ENCODE measurements at regions not wholly inside any gene's neighbourhood (a gene's known extent, or its start where the extent isn't known, plus 50 kb on each side); places are given as distances from the start of the nearest gene placed in this dataset.

GRCh38 chr4:165714650-165715049, 158.4 kb upstream of the TLL1 start:
- DNase-seq (ENCODE audit: extremely low spot score, insufficient read length, low read depth): no peak

GRCh38 chr4:165715211-165715610, 157.8 kb upstream of the TLL1 start:
- no peak for FAIRE-seq
- no peak for DNase-seq (ENCODE audit: extremely low spot score, insufficient read length, low read depth)

More at GRCh38 chr4:165714650-165715049, 158.4 kb upstream of the TLL1 start:
- no peak for FAIRE-seq

- DNase-seq (ENCODE audit: extremely low spot score, insufficient read length, low read depth): no peak
These were observed 157.0 kb upstream of the TLL1 start for GRCh38 chr4:165715989-165716388.

GRCh38 chr4:165716472-165716871, 156.6 kb upstream of the TLL1 start:
- no peak for DNase-seq (ENCODE audit: extremely low spot score, insufficient read length, low read depth)
- no peak for FAIRE-seq

More at GRCh38 chr4:165715989-165716388, 157.0 kb upstream of the TLL1 start:
- FAIRE-seq: no peak

GRCh38 chr4:165718660-165719059, 154.4 kb upstream of the TLL1 start:
- DNase-seq (ENCODE audit: extremely low spot score, insufficient read length, low read depth): no peak
- FAIRE-seq: no peak

GRCh38 chr4:165720411-165721082, 152.5 kb upstream of the TLL1 start:
- no peak for FAIRE-seq
- DNase-seq (ENCODE audit: extremely low spot score, insufficient read length, low read depth): no peak

- DNase-seq (ENCODE audit: extremely low spot score, insufficient read length, low read depth) (no peak), FAIRE-seq (no peak)
These were observed 151.2 kb upstream of the TLL1 start for GRCh38 chr4:165721815-165722214.

- DNase-seq (ENCODE audit: extremely low spot score, insufficient read length, low read depth) (no peak), FAIRE-seq (no peak)
These were observed 149.8 kb upstream of the TLL1 start for GRCh38 chr4:165723051-165723795.

GRCh38 chr4:165724786-165725185, 148.3 kb upstream of the TLL1 start:
- FAIRE-seq (no peak), DNase-seq (ENCODE audit: extremely low spot score, insufficient read length, low read depth) (no peak)

- no peak for DNase-seq (ENCODE audit: extremely low spot score, insufficient read length, low read depth)
- no peak for FAIRE-seq
These were observed 147.7 kb upstream of the TLL1 start for GRCh38 chr4:165725352-165725751.

- FAIRE-seq (no peak), DNase-seq (ENCODE audit: extremely low spot score, insufficient read length, low read depth) (no peak)
These were observed 146.2 kb upstream of the TLL1 start for GRCh38 chr4:165726831-165727230.

- no peak for DNase-seq (ENCODE audit: extremely low spot score, insufficient read length, low read depth)
- no peak for FAIRE-seq
These were observed 135.6 kb upstream of the TLL1 start for GRCh38 chr4:165737309-165737972.

GRCh38 chr4:165738571-165738970, 134.5 kb upstream of the TLL1 start:
- FAIRE-seq: peak; percentile 56
- no peak for DNase-seq (ENCODE audit: extremely low spot score, insufficient read length, low read depth)

GRCh38 chr4:165740911-165741310, 132.1 kb upstream of the TLL1 start:
- DNase-seq (ENCODE audit: extremely low spot score, insufficient read length, low read depth): no peak
- no peak for FAIRE-seq

GRCh38 chr4:165743422-165743821, 129.6 kb upstream of the TLL1 start:
- FAIRE-seq (no peak), DNase-seq (ENCODE audit: extremely low spot score, insufficient read length, low read depth) (no peak)

- FAIRE-seq (no peak), DNase-seq (ENCODE audit: extremely low spot score, insufficient read length, low read depth) (no peak)
These were observed 128.7 kb upstream of the TLL1 start for GRCh38 chr4:165744370-165744769.

- no peak for DNase-seq (ENCODE audit: extremely low spot score, insufficient read length, low read depth)
- FAIRE-seq: no peak
These were observed 124.7 kb upstream of the TLL1 start for GRCh38 chr4:165748321-165748720.

- FAIRE-seq (no peak), DNase-seq (ENCODE audit: extremely low spot score, insufficient read length, low read depth) (no peak)
These were observed 121.2 kb upstream of the TLL1 start for GRCh38 chr4:165751882-165752281.

- no peak for FAIRE-seq
- no peak for DNase-seq (ENCODE audit: extremely low spot score, insufficient read length, low read depth)
These were observed 118.4 kb upstream of the TLL1 start for GRCh38 chr4:165754664-165755063.

- DNase-seq (ENCODE audit: extremely low spot score, insufficient read length, low read depth) (no peak), FAIRE-seq (no peak)
These were observed 116.2 kb upstream of the TLL1 start for GRCh38 chr4:165756836-165757235.

GRCh38 chr4:165757451-165757850, 115.6 kb upstream of the TLL1 start:
- FAIRE-seq (no peak), DNase-seq (ENCODE audit: extremely low spot score, insufficient read length, low read depth) (no peak)
